Astrocyte of the cerebellum (primary cell): ENCODE measurements at regions not wholly inside any gene's neighbourhood (a gene's known extent, or its start where the extent isn't known, plus 50 kb on each side); places are given as distances from the start of the nearest gene placed in this dataset.

Experiments
- DNase-seq: peaks from one replicate; pipeline ENCODE4 v3.0.0-alpha.2; 2011; ENCODE audit warnings: low read depth
- H3K4me3 ChIP-seq: 2 replicates; pipeline ENCODE4 v1.5.1; 2011; ENCODE audit warnings: mild to moderate bottlenecking, low read depth, low read length, moderate library complexity
- CTCF ChIP-seq: IDR thresholded peaks from 2 replicates; pipeline ENCODE4 v1.5.1; 2012; ENCODE audit warnings: low read length, low read depth, moderate library complexity, mild to moderate bottlenecking; ENCODE audit errors: missing control alignments
- in situ Hi-C: cut with HindIII; loops from 2 replicates; pipeline ENCODE4 v1.10.0; 2017; ENCODE audit warnings: low sequenced_read_pairs

- DNase-seq, result no peak
Measured at GRCh38 chr1:222373216-222373615, 174.7 kb downstream of the HHIPL2 start.

GRCh38 chr1:222372221-222372620 is 175.7 kb downstream of the HHIPL2 start:
- in situ Hi-C loops, result no loop called here
- no peak for TF ChIP-seq CTCF
- H3K4me3 ChIP-seq, result no peak overlapping the region
- no peak for DNase-seq

More at GRCh38 chr1:222373216-222373615, 174.7 kb downstream of the HHIPL2 start:
- no peak for TF ChIP-seq CTCF
- in situ Hi-C loops, result no loop called here
- no peak overlapping the region for H3K4me3 ChIP-seq

GRCh38 chr1:222370913-222371675 is 176.8 kb downstream of the HHIPL2 start:
- in situ Hi-C loops, result no loop called here
- DNase-seq, result peak; percentile 95
- no peak overlapping the region for H3K4me3 ChIP-seq
- no peak for TF ChIP-seq CTCF

GRCh38 chr1:222370081-222370912 is 177.6 kb downstream of the HHIPL2 start:
- peak; percentile 77 for DNase-seq
- TF ChIP-seq CTCF, result no peak
- H3K4me3 ChIP-seq, result no peak overlapping the region
- in situ Hi-C loops, result no loop called here

- DNase-seq, result no peak
- TF ChIP-seq CTCF, result no peak
- in situ Hi-C loops, result no loop called here
Measured at GRCh38 chr1:222369148-222369547, 178.8 kb downstream of the HHIPL2 start.

GRCh38 chr1:222358100-222358499 is 189.8 kb downstream of the HHIPL2 start:
- in situ Hi-C loops, result no loop called here
- H3K4me3 ChIP-seq, result no peak overlapping the region
- TF ChIP-seq CTCF, result no peak
- no peak for DNase-seq

More at GRCh38 chr1:222369148-222369547, 178.8 kb downstream of the HHIPL2 start:
- no peak overlapping the region for H3K4me3 ChIP-seq
